ENCODE measurements at regions not wholly inside any gene's neighbourhood (a gene's known extent, or its start where the extent isn't known, plus 50 kb on each side); places are given as distances from the start of the nearest gene placed in this dataset.
"Not testable (repeated sequence)": the region's sequence is repeated elsewhere in the genome, so short reads cannot be mapped to it uniquely, and the experiment has no call there.

GRCh38 chr12:65707051-65707450 lies 117.2 kb upstream of the HMGA2 start:
- Histone ChIP-seq H3K36me3 (ENCODE audit: control insufficient read depth in 2 of 2, insufficient read depth in 2 of 2, low read length in 2 of 2) (no peaks in the 10 kb centered on the region), H3K27ac (ENCODE audit: low read length) (no peak overlapping the region), H3K9me3 (ENCODE audit: control insufficient read depth in 2 of 2, low read length in 2 of 2) (peaks cover 5 to 11% of the 10 kb centered on the region in 2 donors), H3K4me3 (ENCODE audit: low read length in 2 of 2) (no peak overlapping the region), H3K9ac (ENCODE audit: low read length in 2 of 2) (no peak overlapping the region), H3K27me3 (ENCODE audit: control insufficient read depth in 1 of 2, insufficient read depth in 2 of 2, low read length in 2 of 2) (peaks cover 0 to 6% of the 10 kb centered on the region in 2 donors), H3K4me1 (ENCODE audit: control insufficient read depth, insufficient read depth, low read length) (no peaks in the 10 kb centered on the region)

- H3K9me3 ChIP-seq (ENCODE audit: control insufficient read depth in 2 of 2, low read length in 2 of 2) = no peaks in the 10 kb centered on the region
- no peaks in the 10 kb centered on the region for H3K4me1 ChIP-seq (ENCODE audit: control insufficient read depth, insufficient read depth, low read length)
- H3K4me3 ChIP-seq (ENCODE audit: low read length in 2 of 2) = no peak overlapping the region
- H3K27ac ChIP-seq (ENCODE audit: low read length) = no peak overlapping the region
- H3K27me3 ChIP-seq (ENCODE audit: control insufficient read depth in 1 of 2, insufficient read depth in 2 of 2, low read length in 2 of 2) = peaks cover 0 to 8% of the 10 kb centered on the region in 2 donors
- H3K9ac ChIP-seq (ENCODE audit: low read length in 2 of 2) = no peak overlapping the region
- H3K36me3 ChIP-seq (ENCODE audit: control insufficient read depth in 2 of 2, insufficient read depth in 2 of 2, low read length in 2 of 2) = no peaks in the 10 kb centered on the region
Observed at GRCh38 chr12:65712260-65713004, 111.9 kb upstream of the HMGA2 start.

GRCh38 chr12:65715961-65716360 lies 108.3 kb upstream of the HMGA2 start:
- H3K9ac ChIP-seq (ENCODE audit: low read length in 2 of 2) = no peak overlapping the region
- H3K36me3 ChIP-seq (ENCODE audit: control insufficient read depth in 2 of 2, insufficient read depth in 2 of 2, low read length in 2 of 2) = no peaks in the 10 kb centered on the region
- peaks cover 0 to 2% of the 10 kb centered on the region in 2 donors for H3K27me3 ChIP-seq (ENCODE audit: control insufficient read depth in 1 of 2, insufficient read depth in 2 of 2, low read length in 2 of 2)
- H3K4me1 ChIP-seq (ENCODE audit: control insufficient read depth, insufficient read depth, low read length) = no peaks in the 10 kb centered on the region
- no peak overlapping the region for H3K27ac ChIP-seq (ENCODE audit: low read length)
- no peaks in the 10 kb centered on the region for H3K9me3 ChIP-seq (ENCODE audit: control insufficient read depth in 2 of 2, low read length in 2 of 2)
- H3K4me3 ChIP-seq (ENCODE audit: low read length in 2 of 2) = no peak overlapping the region

- H3K9ac ChIP-seq (ENCODE audit: low read length in 2 of 2) = no peak overlapping the region
- no peak overlapping the region for H3K4me3 ChIP-seq (ENCODE audit: low read length in 2 of 2)
- H3K27me3 ChIP-seq (ENCODE audit: control insufficient read depth in 1 of 2, insufficient read depth in 2 of 2, low read length in 2 of 2) = no peaks in the 10 kb centered on the region
- H3K4me1 ChIP-seq (ENCODE audit: control insufficient read depth, insufficient read depth, low read length) = no peaks in the 10 kb centered on the region
- no peak overlapping the region for H3K27ac ChIP-seq (ENCODE audit: low read length)
- H3K36me3 ChIP-seq (ENCODE audit: control insufficient read depth in 2 of 2, insufficient read depth in 2 of 2, low read length in 2 of 2) = no peaks in the 10 kb centered on the region
- no peaks in the 10 kb centered on the region for H3K9me3 ChIP-seq (ENCODE audit: control insufficient read depth in 2 of 2, low read length in 2 of 2)
Observed at GRCh38 chr12:65720136-65721130, 103.8 kb upstream of the HMGA2 start.

GRCh38 chr12:65721541-65722190 lies 102.6 kb upstream of the HMGA2 start:
- no peak overlapping the region for H3K4me3 ChIP-seq (ENCODE audit: low read length in 2 of 2)
- H3K27me3 ChIP-seq (ENCODE audit: control insufficient read depth in 1 of 2, insufficient read depth in 2 of 2, low read length in 2 of 2) = no peaks in the 10 kb centered on the region
- no peak overlapping the region for H3K9ac ChIP-seq (ENCODE audit: low read length in 2 of 2)
- H3K9me3 ChIP-seq (ENCODE audit: control insufficient read depth in 2 of 2, low read length in 2 of 2) = no peaks in the 10 kb centered on the region
- H3K36me3 ChIP-seq (ENCODE audit: control insufficient read depth in 2 of 2, insufficient read depth in 2 of 2, low read length in 2 of 2) = no peaks in the 10 kb centered on the region
- H3K27ac ChIP-seq (ENCODE audit: low read length) = no peak overlapping the region
- no peaks in the 10 kb centered on the region for H3K4me1 ChIP-seq (ENCODE audit: control insufficient read depth, insufficient read depth, low read length)

- H3K9me3 ChIP-seq (ENCODE audit: control insufficient read depth in 2 of 2, low read length in 2 of 2) = no peaks in the 10 kb centered on the region
- H3K4me1 ChIP-seq (ENCODE audit: control insufficient read depth, insufficient read depth, low read length) = no peaks in the 10 kb centered on the region
- no peak overlapping the region for H3K4me3 ChIP-seq (ENCODE audit: low read length in 2 of 2)
- peaks cover 9 to 24% of the 10 kb centered on the region in 2 donors for H3K27me3 ChIP-seq (ENCODE audit: control insufficient read depth in 1 of 2, insufficient read depth in 2 of 2, low read length in 2 of 2)
- no peaks in the 10 kb centered on the region for H3K36me3 ChIP-seq (ENCODE audit: control insufficient read depth in 2 of 2, insufficient read depth in 2 of 2, low read length in 2 of 2)
- no peak overlapping the region for H3K9ac ChIP-seq (ENCODE audit: low read length in 2 of 2)
- H3K27ac ChIP-seq (ENCODE audit: low read length) = no peak overlapping the region
Observed at GRCh38 chr12:65725376-65725775, 98.9 kb upstream of the HMGA2 start.

- H3K27me3 ChIP-seq (ENCODE audit: control insufficient read depth in 1 of 2, insufficient read depth in 2 of 2, low read length in 2 of 2) = peaks cover 11 to 31% of the 10 kb centered on the region in 2 donors
- H3K27ac ChIP-seq (ENCODE audit: low read length) = no peak overlapping the region
- no peaks in the 10 kb centered on the region for H3K4me1 ChIP-seq (ENCODE audit: control insufficient read depth, insufficient read depth, low read length)
Observed at GRCh38 chr12:65728455-65728847, 95.8 kb upstream of the HMGA2 start.

GRCh38 chr12:65728848-65729793 lies 95.2 kb upstream of the HMGA2 start:
- H3K9me3 ChIP-seq (ENCODE audit: control insufficient read depth in 2 of 2, low read length in 2 of 2) = no peaks in the 10 kb centered on the region
- no peak overlapping the region for H3K27ac ChIP-seq (ENCODE audit: low read length)
- peaks cover 11 to 31% of the 10 kb centered on the region in 2 donors for H3K27me3 ChIP-seq (ENCODE audit: control insufficient read depth in 1 of 2, insufficient read depth in 2 of 2, low read length in 2 of 2)
- H3K9ac ChIP-seq (ENCODE audit: low read length in 2 of 2) = no peak overlapping the region
- no peaks in the 10 kb centered on the region for H3K4me1 ChIP-seq (ENCODE audit: control insufficient read depth, insufficient read depth, low read length)
- no peaks in the 10 kb centered on the region for H3K36me3 ChIP-seq (ENCODE audit: control insufficient read depth in 2 of 2, insufficient read depth in 2 of 2, low read length in 2 of 2)
- no peak overlapping the region for H3K4me3 ChIP-seq (ENCODE audit: low read length in 2 of 2)

More at GRCh38 chr12:65728455-65728847, 95.8 kb upstream of the HMGA2 start:
- H3K9ac ChIP-seq (ENCODE audit: low read length in 2 of 2) = no peak overlapping the region
- no peaks in the 10 kb centered on the region for H3K9me3 ChIP-seq (ENCODE audit: control insufficient read depth in 2 of 2, low read length in 2 of 2)
- H3K36me3 ChIP-seq (ENCODE audit: control insufficient read depth in 2 of 2, insufficient read depth in 2 of 2, low read length in 2 of 2) = no peaks in the 10 kb centered on the region
- H3K4me3 ChIP-seq (ENCODE audit: low read length in 2 of 2) = no peak overlapping the region

GRCh38 chr12:65731771-65732170 lies 92.5 kb upstream of the HMGA2 start:
- no peaks in the 10 kb centered on the region for H3K9me3 ChIP-seq (ENCODE audit: control insufficient read depth in 2 of 2, low read length in 2 of 2)
- no peaks in the 10 kb centered on the region for H3K36me3 ChIP-seq (ENCODE audit: control insufficient read depth in 2 of 2, insufficient read depth in 2 of 2, low read length in 2 of 2)
- H3K27me3 ChIP-seq (ENCODE audit: control insufficient read depth in 1 of 2, insufficient read depth in 2 of 2, low read length in 2 of 2) = peaks cover 11 to 36% of the 10 kb centered on the region in 2 donors
- no peak overlapping the region for H3K9ac ChIP-seq (ENCODE audit: low read length in 2 of 2)
- H3K27ac ChIP-seq (ENCODE audit: low read length) = no peak overlapping the region
- no peaks in the 10 kb centered on the region for H3K4me1 ChIP-seq (ENCODE audit: control insufficient read depth, insufficient read depth, low read length)
- H3K4me3 ChIP-seq (ENCODE audit: low read length in 2 of 2) = no peak overlapping the region

- not testable (repeated sequence) for H3K4me1 ChIP-seq (ENCODE audit: control insufficient read depth, insufficient read depth, low read length); H3K4me3 ChIP-seq (ENCODE audit: low read length in 2 of 2); H3K9ac ChIP-seq (ENCODE audit: low read length in 2 of 2); H3K9me3 ChIP-seq (ENCODE audit: control insufficient read depth in 2 of 2, low read length in 2 of 2); H3K36me3 ChIP-seq (ENCODE audit: control insufficient read depth in 2 of 2, insufficient read depth in 2 of 2, low read length in 2 of 2); H3K27ac ChIP-seq (ENCODE audit: low read length)
- H3K27me3 ChIP-seq (ENCODE audit: control insufficient read depth in 1 of 2, insufficient read depth in 2 of 2, low read length in 2 of 2) = peaks cover 11 to 29% of the 10 kb centered on the region in 2 donors
Observed at GRCh38 chr12:65733643-65734042, 90.6 kb upstream of the HMGA2 start.
